Liver (tissue), 3 donors: ENCODE measurements at regions not wholly inside any gene's neighbourhood (a gene's known extent, or its start where the extent isn't known, plus 50 kb on each side); places are given as distances from the start of the nearest gene placed in this dataset.

Experiments
- RAD21 ChIP-seq, 2 donors: IDR thresholded peaks; 2 replicates each; pipeline ENCODE4 v1.6.1; 2016; ENCODE audit warnings: antibody characterized with exemption in 2 of 2, mild to moderate bottlenecking in 2 of 2
- TF ChIP-seq, protein P1 (sequence below): fragments of 150-350 bp; IDR thresholded peaks from 2 replicates; pipeline ENCODE4 v1.5.1; 2017; ENCODE audit warnings: improper control_type of control experiment, low read depth, low read length; ENCODE audit not compliant: missing input control
- TF ChIP-seq, protein P2 (sequence below): IDR thresholded peaks from 2 replicates; pipeline ENCODE4 v1.6.1; 2016; ENCODE audit warnings: antibody characterized with exemption
- TF ChIP-seq, protein P3 (sequence below): IDR thresholded peaks from 2 replicates; pipeline ENCODE4 v1.6.1; 2016; ENCODE audit warnings: antibody characterized with exemption, mild to moderate bottlenecking
- donor health status: healthy.
- donor health status: healthy.

DNA sequence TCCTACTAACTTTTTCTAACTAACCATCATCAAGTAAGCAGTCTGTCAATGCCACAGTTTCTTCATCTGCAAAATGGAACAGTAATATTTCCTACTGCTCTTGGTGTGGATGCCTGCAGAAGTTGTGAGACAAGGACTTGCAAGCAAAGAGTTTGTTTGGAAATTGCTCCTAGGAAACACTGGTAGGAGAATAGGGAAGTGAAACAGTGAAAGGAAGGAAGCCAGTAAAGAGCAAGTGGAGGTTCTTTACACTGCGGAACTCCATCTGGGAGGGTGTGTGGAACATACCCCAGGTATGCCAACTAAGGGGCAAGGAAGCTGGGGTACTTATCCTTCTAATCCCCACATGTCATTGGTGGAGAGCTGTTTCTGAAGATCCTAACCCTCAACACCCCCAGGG is 119.9 kb downstream of the FOXD1 start:
- TF ChIP-seq, protein P1, sequence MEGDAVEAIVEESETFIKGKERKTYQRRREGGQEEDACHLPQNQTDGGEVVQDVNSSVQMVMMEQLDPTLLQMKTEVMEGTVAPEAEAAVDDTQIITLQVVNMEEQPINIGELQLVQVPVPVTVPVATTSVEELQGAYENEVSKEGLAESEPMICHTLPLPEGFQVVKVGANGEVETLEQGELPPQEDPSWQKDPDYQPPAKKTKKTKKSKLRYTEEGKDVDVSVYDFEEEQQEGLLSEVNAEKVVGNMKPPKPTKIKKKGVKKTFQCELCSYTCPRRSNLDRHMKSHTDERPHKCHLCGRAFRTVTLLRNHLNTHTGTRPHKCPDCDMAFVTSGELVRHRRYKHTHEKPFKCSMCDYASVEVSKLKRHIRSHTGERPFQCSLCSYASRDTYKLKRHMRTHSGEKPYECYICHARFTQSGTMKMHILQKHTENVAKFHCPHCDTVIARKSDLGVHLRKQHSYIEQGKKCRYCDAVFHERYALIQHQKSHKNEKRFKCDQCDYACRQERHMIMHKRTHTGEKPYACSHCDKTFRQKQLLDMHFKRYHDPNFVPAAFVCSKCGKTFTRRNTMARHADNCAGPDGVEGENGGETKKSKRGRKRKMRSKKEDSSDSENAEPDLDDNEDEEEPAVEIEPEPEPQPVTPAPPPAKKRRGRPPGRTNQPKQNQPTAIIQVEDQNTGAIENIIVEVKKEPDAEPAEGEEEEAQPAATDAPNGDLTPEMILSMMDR, result no peak
- TF ChIP-seq RAD21 (IDR thresholded peaks at IDR 0.05), result no peak
- TF ChIP-seq, protein P2, sequence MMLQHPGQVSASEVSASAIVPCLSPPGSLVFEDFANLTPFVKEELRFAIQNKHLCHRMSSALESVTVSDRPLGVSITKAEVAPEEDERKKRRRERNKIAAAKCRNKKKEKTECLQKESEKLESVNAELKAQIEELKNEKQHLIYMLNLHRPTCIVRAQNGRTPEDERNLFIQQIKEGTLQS, result no peak
- TF ChIP-seq, protein P3, sequence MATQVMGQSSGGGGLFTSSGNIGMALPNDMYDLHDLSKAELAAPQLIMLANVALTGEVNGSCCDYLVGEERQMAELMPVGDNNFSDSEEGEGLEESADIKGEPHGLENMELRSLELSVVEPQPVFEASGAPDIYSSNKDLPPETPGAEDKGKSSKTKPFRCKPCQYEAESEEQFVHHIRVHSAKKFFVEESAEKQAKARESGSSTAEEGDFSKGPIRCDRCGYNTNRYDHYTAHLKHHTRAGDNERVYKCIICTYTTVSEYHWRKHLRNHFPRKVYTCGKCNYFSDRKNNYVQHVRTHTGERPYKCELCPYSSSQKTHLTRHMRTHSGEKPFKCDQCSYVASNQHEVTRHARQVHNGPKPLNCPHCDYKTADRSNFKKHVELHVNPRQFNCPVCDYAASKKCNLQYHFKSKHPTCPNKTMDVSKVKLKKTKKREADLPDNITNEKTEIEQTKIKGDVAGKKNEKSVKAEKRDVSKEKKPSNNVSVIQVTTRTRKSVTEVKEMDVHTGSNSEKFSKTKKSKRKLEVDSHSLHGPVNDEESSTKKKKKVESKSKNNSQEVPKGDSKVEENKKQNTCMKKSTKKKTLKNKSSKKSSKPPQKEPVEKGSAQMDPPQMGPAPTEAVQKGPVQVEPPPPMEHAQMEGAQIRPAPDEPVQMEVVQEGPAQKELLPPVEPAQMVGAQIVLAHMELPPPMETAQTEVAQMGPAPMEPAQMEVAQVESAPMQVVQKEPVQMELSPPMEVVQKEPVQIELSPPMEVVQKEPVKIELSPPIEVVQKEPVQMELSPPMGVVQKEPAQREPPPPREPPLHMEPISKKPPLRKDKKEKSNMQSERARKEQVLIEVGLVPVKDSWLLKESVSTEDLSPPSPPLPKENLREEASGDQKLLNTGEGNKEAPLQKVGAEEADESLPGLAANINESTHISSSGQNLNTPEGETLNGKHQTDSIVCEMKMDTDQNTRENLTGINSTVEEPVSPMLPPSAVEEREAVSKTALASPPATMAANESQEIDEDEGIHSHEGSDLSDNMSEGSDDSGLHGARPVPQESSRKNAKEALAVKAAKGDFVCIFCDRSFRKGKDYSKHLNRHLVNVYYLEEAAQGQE, result no peak
